K562 (cell line): ENCODE measurements at regions not wholly inside any gene's neighbourhood (a gene's known extent, or its start where the extent isn't known, plus 50 kb on each side); places are given as distances from the start of the nearest gene placed in this dataset.
A peak's percentile ranks its signal among the peaks of the same experiment; 100 is the strongest.

Source experiments
- FOXP4 ChIP-seq: sonication (generic); formaldehyde crosslinking; IDR thresholded peaks from 2 replicates; pipeline ENCODE4 v1.8.0; 2022; ENCODE audit warnings: mild to moderate bottlenecking, missing genetic modification reagents, borderline replicate concordance
- PRPF4 ChIP-seq: fragments of 200-400 bp; formaldehyde crosslinking; IDR thresholded peaks from one replicate; pipeline ENCODE4 v1.6.1; 2017; ENCODE audit warnings: low read length, low read depth, mild to moderate bottlenecking; ENCODE audit not compliant: insufficient read depth, poor library complexity, severe bottlenecking
- TF ChIP-seq, protein P1 (sequence below), 2 experiments: fragments of 450-650 bp; formaldehyde crosslinking in 1 of 2; IDR thresholded peaks; 2 replicates each; pipeline versions ENCODE4 v1.4.0 to v1.6.1; 2014 to 2020; ENCODE audit warnings: mild to moderate bottlenecking in 2 of 2, borderline replicate concordance in 1 of 2, low read depth in 1 of 2

DNA sequence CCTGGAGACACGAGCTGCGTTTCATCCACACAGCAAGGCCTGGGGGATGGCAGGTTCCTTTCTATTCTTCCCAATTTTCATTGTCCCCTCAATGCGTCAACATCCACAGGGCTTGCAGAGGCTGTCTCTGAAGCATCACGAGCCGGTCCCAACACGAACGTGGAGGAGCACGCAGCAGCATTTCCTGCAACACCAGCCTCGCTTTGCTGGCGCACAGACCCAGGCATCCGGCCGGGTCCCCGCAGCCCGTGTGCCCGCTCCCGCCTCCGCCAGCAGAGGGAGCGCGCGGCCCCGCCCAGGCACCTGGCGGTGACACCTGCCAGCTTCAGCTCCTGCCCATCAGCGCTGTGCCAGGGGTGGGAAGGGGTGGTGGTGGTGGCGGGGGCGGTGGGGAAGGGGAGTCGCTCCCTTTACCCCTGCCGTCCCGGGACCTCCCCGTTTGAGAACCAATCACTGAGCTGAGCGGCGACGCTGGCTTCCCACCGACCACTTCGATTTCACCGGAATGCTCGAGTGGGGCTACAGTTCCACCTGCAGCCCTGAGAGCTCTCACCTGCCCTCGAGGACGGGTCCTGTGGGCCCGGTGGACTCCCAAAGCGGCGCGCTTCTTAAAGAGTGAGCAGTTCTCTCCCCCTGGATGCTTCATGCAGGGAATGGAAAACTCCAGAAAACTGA is 464.5 kb downstream of the ICE1 start (continued):
- no peak for TF ChIP-seq FOXP4 (CRISPR knock-in tag)
- TF ChIP-seq, protein P1, sequence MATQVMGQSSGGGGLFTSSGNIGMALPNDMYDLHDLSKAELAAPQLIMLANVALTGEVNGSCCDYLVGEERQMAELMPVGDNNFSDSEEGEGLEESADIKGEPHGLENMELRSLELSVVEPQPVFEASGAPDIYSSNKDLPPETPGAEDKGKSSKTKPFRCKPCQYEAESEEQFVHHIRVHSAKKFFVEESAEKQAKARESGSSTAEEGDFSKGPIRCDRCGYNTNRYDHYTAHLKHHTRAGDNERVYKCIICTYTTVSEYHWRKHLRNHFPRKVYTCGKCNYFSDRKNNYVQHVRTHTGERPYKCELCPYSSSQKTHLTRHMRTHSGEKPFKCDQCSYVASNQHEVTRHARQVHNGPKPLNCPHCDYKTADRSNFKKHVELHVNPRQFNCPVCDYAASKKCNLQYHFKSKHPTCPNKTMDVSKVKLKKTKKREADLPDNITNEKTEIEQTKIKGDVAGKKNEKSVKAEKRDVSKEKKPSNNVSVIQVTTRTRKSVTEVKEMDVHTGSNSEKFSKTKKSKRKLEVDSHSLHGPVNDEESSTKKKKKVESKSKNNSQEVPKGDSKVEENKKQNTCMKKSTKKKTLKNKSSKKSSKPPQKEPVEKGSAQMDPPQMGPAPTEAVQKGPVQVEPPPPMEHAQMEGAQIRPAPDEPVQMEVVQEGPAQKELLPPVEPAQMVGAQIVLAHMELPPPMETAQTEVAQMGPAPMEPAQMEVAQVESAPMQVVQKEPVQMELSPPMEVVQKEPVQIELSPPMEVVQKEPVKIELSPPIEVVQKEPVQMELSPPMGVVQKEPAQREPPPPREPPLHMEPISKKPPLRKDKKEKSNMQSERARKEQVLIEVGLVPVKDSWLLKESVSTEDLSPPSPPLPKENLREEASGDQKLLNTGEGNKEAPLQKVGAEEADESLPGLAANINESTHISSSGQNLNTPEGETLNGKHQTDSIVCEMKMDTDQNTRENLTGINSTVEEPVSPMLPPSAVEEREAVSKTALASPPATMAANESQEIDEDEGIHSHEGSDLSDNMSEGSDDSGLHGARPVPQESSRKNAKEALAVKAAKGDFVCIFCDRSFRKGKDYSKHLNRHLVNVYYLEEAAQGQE (IDR thresholded peaks at IDR 0.05; ENCODE audit: borderline replicate concordance) = peak; percentile 30; the same call in 1 of the 2 replicates
- TF ChIP-seq, protein P1 (CRISPR knock-in tag; IDR thresholded peaks at IDR 0.05; ENCODE audit: low read depth) = no peak
- no peak for TF ChIP-seq PRPF4
- TF ChIP-seq, all 486 proteins: peak for 5
